ENCODE measurements at regions not wholly inside any gene's neighbourhood (a gene's known extent, or its start where the extent isn't known, plus 50 kb on each side); places are given as distances from the start of the nearest gene placed in this dataset.

- DNase-seq = no peak
These were observed 115.0 kb upstream of the LGALSL start for GRCh38 chr2:64338910-64339500.

DNA sequence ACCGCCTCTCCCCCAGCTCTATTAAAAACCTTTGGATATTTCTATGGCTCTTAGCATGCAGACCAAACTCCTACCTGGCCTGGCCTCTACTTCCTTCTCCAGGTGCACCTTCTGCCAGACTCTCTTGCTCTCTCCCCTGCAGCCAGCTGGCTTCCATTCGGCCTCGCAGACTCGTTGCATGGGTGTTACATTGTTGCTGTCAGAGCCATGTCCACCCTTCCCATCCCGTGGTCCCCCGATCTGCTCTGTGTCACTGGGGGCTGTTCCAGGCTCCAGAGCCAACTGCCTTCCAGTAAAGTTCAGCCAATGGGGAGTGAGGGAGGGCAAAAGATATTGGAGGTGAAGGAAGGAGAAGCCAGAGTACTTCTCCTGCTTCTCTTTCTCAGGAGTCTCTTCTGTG is 112.5 kb upstream of the LGALSL start:
- DNase-seq = no peak

GRCh38 chr2:64342195-64343099 is 111.5 kb upstream of the LGALSL start:
- no peak for DNase-seq

DNA sequence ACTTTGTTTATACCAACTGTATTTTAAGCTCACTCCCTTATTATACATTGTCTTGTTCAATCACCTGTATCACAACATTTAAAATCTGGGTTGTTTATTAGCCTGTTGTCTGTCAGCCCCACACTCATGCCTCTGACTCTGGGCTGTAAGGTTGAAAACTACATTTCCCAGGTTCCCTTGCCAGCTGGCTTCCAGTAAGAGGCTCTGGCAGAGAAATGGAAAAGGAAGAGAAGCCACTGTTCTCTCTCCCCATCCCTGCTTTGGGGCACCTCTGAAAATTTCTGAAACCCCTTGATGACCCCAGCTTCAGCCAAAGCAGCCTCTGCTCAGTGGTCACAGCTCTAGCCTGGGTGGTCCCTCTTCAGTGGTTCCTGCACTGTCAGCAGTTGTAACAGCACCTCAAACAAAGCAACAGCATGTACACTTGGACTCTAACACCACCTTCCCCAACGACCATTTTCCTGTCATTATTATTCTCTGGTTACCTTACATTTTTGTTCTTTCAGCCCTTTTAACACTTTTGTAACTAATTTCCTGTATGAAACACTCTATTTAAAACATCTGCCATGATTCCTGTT is 108.9 kb upstream of the LGALSL start:
- DNase-seq = no peak

- no peak for DNase-seq
These were observed 108.0 kb upstream of the LGALSL start for GRCh38 chr2:64345998-64346397.

DNA sequence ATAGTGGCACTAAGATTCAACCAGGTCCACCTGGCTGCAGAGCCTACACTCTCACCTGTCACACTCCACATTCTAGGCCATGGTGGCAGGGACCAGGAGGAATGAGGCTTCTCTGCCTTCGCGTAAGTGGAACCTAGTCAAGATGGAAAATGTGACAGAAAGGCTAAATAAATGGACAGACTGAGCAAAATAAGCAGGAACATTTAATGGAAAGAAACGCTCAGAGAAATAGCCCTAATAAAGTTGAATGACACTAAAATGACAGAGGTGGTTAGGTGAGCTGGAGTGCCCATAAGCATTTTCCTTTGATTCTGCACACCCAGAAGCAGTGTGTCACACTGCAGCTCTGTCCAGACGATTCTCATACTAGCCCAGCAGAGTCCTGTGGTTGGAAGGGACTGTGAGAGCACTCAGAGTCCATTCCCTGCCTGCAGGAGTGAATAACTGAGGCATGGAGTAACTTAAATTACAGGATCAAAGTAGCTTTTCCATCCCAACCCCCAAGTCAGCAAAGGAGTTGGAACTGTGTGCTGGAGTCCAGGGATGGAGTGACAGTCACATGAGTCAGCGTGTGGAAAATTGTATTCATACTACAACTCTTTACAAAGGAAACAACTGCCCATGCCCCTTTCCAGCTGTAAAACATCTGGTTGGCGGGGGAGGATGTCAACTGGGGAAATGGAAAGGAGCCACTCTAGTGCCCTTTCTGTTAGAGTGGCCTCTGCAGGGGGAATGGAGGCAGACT is 105.4 kb upstream of the LGALSL start:
- no peak for DNase-seq

GRCh38 chr2:64349131-64349530 is 104.8 kb upstream of the LGALSL start:
- DNase-seq = no peak

- DNase-seq = no peak
These were observed 103.0 kb upstream of the LGALSL start for GRCh38 chr2:64350996-64351395.

GRCh38 chr2:64352292-64352691 is 101.7 kb upstream of the LGALSL start:
- no peak for DNase-seq

DNA sequence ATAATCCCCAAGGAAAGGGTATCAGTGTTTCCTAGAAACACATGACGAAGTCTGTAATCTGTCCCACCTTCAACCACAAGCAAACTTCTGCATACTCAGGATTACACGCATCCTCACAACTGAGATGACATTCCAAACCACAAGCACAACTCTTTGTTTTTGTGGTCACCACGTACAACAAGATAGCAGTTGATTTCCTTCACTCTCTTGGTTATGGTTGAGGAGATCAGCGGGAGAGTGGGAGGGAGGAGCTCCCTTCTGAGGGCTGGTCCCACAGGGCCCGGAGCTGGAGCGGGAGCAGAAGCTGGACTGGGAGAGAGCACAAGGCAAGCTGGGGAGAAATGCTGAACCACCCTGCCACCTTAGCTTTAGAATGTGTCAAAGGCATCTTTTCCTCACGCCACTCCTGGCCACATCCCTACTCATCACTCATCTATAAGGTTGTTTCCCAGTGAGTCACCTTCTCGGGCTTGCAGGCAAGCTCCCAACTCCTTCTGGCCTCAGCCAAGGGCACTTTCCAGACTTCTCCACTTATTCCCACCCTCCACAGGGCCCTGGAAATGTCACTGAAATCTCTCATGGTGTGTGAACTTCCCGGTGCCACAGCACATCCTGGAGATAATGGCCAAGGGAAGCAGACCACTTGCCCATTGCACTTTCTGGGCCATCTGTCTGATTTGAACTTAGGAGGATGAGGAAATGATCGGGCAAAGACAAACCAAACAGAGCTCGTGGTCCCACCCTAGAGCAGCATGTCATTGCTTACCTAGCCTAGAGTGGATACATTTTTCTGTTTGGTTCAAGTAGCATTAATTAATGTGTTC is 98.9 kb upstream of the LGALSL start:
- no peak for DNase-seq

DNA sequence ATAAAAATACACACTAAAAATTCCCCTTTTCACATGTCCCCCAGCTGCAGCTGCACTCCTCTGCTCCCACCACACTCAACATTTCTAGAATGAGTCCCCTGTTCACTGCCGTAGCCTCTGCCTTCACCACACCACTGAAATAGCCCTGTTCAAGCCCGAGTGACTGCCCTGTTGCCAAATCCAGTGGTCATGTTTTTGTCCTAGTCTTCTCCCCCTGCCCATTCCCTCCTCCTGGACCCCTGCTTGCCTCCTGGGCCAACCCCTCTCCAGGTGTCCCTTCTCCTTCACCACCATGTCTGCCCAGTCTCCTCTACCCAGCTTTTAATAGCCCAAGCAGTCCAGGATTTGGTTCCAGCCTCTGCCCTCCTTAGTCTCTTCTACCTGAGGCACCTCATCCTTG is 97.1 kb upstream of the LGALSL start:
- no peak for DNase-seq

GRCh38 chr2:64359171-64359891 is 94.6 kb upstream of the LGALSL start:
- no peak for DNase-seq

GRCh38 chr2:64359892-64360657 is 93.9 kb upstream of the LGALSL start:
- no peak for DNase-seq

- DNase-seq = no peak
These were observed 92.6 kb upstream of the LGALSL start for GRCh38 chr2:64361151-64361938.

DNA sequence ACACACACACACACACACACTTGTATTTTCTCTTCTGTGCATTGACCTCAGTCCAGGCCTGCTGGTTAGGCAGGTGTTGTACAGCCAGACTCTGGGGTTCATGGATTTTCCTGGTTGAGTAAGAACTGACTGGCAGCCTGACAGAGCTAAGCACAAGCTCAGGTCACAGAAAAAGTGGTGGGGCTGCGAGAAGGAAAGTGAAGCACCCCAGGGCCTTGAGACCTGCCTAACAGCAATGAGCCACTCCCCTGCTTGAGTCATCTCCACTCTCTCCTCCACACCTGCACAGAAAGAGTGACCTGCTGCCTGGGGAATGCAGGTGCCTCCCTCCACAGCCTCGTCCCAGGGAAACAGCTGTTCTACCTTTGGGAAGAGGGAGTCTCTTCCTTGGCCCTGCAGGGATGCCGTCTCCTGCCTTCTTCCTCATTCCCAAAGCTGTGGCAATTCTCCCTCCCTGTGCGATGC is 91.4 kb upstream of the LGALSL start:
- no peak for DNase-seq

- DNase-seq = no peak
These were observed 90.8 kb upstream of the LGALSL start for GRCh38 chr2:64363140-64363539.

- DNase-seq = no peak
These were observed 90.1 kb upstream of the LGALSL start for GRCh38 chr2:64363848-64364247.

GRCh38 chr2:64367444-64368232 is 86.3 kb upstream of the LGALSL start:
- no peak for DNase-seq

Data from renal pelvis (tissue), 1 donor.